ENCODE measurements at regions not wholly inside any gene's neighbourhood (a gene's known extent, or its start where the extent isn't known, plus 50 kb on each side); places are given as distances from the start of the nearest gene placed in this dataset.
"Not testable (repeated sequence)": the region's sequence is repeated elsewhere in the genome, so short reads cannot be mapped to it uniquely, and the experiment has no call there.

DNA sequence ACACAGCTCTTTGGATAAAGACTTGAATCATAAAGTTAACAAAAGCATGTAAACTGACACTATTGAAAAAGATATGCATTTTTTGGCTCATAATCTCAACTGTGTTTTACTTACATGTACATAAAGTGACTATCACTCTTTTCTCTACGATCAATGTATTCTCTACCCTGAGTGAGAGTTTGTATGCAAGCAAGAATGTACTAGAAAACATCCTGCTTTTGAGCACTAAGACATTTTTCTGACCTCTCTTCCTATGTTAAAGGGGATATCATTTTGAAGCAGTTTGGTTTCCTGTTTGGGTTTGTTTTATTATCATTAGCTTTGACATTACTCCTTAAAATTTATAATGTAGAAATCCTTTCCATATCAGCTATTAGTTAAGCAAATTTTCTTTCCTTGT, 910.8 kb downstream of the C6orf118 start:
- DNase-seq (ENCODE audit: extremely low read depth in 1 of 11, low read depth in 9 of 11, low spot score in 4 of 11) = no peak

DNA sequence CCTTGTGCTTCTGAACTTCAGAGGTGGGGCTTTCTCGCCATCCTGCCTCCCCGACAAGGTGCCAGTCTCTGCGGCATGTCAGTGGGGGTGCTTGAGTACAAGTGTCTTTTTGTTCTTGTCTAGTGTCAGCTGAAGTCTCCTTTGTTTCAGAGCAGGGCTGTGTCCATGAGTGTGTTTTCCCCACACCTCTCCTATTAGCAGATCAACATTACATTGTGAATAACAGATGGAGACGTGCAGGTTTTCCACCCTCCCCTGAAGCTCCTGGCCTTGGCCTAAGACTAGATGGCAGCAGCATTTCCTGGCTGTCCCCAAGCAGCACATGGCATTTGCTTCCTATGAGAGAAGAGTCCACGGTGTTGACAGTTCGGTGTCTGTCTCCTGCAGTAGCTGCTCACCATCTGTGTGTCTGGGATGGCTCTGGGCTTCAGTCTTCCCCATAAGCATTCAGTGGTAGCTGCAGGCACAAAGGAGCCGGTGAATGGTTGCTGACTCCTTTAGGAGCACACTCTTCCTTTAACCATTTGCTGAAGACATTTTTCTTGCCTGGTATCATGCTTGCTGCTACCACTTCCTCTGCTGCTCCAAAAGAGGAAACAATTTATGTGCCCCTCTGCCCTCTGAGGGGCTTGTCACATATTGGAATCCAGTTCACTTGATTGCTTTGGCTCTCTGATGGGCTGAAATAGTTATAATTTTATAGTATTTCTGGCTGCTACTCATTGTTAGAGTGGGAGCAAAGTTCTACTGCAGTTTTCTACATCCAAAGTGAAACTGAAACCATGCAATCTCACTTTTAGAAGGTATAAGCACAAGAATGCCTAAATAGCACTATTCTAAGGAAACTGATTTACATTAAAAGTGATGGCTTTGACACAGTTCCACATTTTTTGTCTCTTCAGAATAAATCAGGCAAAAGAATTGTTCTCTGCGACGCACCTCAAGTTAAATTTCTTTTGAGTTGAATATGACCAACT, 913.0 kb downstream of the C6orf118 start:
- DNase-seq (ENCODE audit: extremely low read depth in 1 of 11, low read depth in 9 of 11, low spot score in 4 of 11) = peak in 1 of 11 donors; percentile 20

- DNase-seq (ENCODE audit: extremely low read depth in 1 of 11, low read depth in 9 of 11, low spot score in 4 of 11) = no peak
Observed at GRCh38 chr6:164379795-164380194, 929.6 kb downstream of the C6orf118 start.

GRCh38 chr6:164378330-164378729, 931.1 kb downstream of the C6orf118 start:
- no peak for DNase-seq (ENCODE audit: extremely low read depth in 1 of 11, low read depth in 9 of 11, low spot score in 4 of 11)

DNA sequence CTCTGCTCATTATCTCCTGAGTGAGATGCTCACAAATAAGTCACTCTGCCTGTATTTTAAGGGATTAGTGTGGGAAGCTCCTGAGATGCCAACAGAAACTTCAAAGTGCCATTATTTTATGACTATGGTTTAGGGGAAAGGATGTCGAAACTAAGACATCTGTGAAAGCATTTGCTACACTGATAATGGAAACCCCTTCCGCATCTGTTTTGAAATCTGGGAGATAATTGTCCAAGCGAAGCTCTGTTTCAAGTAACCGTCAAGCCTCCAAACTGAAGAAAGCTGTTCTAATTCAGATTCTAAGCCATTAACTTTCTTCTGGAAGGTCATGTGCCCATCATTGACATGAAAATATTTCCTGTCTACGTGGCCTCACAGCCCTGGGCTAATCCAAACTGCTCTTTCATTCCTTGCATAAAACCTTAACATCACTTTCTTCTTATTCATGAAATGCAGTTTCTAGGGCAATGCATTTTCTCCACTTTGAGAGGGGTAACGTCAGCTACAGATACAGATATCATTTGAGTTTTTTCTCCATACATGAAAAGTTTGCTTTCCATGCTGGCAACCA, 932.0 kb downstream of the C6orf118 start:
- DNase-seq (ENCODE audit: extremely low read depth in 1 of 11, low read depth in 9 of 11, low spot score in 4 of 11) = no peak

- no peak for DNase-seq (ENCODE audit: extremely low read depth in 1 of 11, low read depth in 9 of 11, low spot score in 4 of 11)
Observed at GRCh38 chr6:164370773-164371172, 938.6 kb downstream of the C6orf118 start.

DNA sequence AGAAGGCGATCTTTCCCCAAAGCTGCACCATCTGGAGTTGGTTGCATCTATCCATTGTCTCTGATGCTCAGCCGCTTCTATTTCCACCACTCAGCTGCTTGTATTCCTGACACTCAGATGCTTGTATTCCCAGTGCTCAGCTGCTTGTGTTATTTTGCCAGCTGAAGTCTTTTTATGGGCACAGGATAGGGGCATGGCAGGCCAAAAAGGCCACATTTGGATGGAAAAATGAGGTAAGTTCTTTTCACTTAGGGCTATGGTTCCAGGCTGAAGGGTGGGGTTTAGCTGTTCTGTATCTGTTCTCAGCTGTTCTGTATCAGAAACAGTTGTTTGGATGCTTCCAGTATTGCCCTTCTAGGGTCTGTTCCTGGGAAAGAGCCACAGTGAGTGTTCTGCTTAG, 944.9 kb downstream of the QKI start:
- no peak for DNase-seq (ENCODE audit: extremely low read depth in 1 of 11, low read depth in 9 of 11, low spot score in 4 of 11)

- no peak for DNase-seq (ENCODE audit: extremely low read depth in 1 of 11, low read depth in 9 of 11, low spot score in 4 of 11)
Observed at GRCh38 chr6:164359036-164359435, 944.5 kb downstream of the QKI start.

- DNase-seq (ENCODE audit: extremely low read depth in 1 of 11, low read depth in 9 of 11, low spot score in 4 of 11) = no peak
Observed at GRCh38 chr6:164356814-164357213, 942.3 kb downstream of the QKI start.

- no peak for DNase-seq (ENCODE audit: extremely low read depth in 1 of 11, low read depth in 9 of 11, low spot score in 4 of 11)
Observed at GRCh38 chr6:164347455-164347854, 932.9 kb downstream of the QKI start.

DNA sequence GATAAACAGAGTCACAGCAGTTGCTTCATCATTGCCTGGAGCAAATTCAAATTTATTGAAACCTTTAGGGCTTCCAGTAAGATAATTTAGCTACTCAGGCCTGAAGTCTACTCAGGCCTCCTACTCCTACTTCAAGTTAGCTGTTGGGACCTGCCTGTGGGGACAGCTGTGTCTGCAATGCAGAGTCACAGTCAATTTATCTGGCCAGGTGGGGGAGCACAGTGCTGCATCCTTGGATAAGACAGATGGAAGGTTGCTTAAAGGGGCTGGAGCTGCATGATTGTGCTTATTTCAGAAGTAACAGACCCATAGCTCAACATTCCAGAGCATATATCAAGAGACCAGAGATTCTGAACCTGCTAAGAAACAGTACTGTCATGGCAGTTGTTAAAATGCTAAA, 932.1 kb downstream of the QKI start:
- no peak for DNase-seq (ENCODE audit: extremely low read depth in 1 of 11, low read depth in 9 of 11, low spot score in 4 of 11)

DNA sequence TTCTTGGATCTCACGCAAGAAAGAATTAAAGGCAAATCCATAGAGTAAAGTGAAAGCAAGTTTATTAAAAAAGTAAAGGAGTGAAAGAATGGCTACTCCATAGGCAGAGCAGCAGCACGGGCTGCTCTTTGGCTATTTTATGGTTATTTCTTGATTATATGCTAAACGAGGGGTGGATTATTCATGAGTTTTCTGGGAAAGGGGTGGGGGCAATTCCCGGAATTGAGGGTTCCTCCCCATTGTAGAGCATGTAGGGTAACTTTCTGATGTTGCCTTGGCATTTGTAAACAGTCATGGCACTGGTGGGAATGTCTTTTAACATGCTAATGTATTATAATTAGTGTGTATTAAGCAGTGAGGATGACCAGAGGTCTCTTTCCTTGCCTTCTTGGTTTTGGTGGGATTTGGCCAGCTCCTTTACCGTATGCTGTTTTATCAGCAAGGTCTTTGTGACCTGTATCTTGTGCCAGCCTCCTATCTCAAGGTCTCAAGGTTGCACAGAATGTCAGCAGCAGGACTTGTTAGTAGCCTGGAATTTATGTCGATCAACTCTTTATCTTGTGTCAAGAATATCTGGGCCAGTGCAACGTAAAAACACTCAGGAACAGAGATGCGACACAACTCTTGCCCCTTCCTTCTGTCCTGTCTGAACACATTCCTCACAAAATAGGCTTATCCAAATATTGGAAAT, 931.4 kb downstream of the QKI start:
- no peak for DNase-seq (ENCODE audit: extremely low read depth in 1 of 11, low read depth in 9 of 11, low spot score in 4 of 11)

- DNase-seq (ENCODE audit: extremely low read depth in 1 of 11, low read depth in 9 of 11, low spot score in 4 of 11) = no peak
Observed at GRCh38 chr6:164345327-164345726, 930.8 kb downstream of the QKI start.

DNA sequence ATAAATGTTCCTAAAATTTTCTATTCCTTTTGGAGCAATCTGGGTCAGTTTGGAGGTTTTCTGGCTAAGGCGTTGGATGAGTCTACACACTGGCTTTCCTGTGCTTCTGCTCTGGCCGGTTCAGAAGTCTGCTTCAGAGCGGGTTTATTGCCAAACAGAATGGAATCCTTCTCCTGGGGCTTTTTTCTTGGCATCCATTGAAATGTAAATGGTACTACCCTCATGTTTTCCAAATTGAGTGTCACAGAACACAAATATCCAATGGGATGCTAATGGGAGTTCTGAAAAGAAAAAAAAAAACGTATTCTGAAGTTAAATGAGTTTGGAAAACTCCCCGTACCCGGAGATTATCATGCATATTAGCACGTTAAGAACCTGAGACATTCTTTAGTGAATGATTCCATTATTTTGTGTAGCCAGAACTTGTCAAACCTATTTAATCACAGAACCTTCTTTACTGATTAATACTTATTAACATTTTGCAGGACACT, 930.3 kb downstream of the QKI start:
- DNase-seq (ENCODE audit: extremely low read depth in 1 of 11, low read depth in 9 of 11, low spot score in 4 of 11) = no peak

DNA sequence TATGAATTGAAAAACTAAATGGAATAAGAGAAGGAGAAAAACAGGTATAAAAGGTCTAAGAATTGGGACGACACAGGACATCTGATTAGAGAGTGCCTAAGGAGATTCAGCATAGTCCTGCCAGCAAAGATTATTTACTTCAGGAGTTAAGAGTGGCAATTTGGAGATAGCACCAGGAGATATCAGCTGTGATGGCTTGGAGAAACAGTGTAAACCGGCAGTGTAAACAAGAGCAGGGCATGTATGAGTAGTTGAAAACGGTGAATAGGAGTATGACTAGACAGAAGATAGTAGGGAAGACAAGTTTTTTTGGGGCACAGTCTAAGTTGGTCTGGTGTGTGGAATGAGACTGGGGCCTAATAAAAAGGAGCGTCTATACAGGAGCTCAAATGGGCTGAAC, 924.9 kb downstream of the QKI start:
- DNase-seq (ENCODE audit: extremely low read depth in 1 of 11, low read depth in 9 of 11, low spot score in 4 of 11) = not testable (repeated sequence)

DNA sequence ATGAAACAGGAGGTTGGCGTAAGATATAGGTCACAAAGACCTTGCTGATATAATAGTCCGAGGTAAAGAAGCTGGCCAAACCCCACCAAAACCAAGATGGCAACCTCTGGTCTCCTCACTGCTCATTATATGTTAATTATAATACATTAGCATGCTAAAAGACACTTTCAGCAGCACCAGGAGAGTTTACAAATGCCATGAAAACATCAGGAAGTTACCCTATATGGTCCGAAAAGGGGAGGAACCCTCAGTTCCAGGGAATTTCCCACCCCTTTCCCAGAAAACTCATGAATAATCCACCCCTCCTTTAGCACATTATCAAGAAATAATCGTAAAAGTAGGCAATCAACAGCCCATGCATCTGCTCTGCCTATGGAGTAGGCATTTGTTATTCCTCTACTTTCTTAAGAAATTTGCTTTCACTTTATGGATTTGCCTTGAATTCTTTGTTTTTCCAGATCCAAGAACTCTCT, 923.4 kb downstream of the QKI start:
- no peak for DNase-seq (ENCODE audit: extremely low read depth in 1 of 11, low read depth in 9 of 11, low spot score in 4 of 11)

DNA sequence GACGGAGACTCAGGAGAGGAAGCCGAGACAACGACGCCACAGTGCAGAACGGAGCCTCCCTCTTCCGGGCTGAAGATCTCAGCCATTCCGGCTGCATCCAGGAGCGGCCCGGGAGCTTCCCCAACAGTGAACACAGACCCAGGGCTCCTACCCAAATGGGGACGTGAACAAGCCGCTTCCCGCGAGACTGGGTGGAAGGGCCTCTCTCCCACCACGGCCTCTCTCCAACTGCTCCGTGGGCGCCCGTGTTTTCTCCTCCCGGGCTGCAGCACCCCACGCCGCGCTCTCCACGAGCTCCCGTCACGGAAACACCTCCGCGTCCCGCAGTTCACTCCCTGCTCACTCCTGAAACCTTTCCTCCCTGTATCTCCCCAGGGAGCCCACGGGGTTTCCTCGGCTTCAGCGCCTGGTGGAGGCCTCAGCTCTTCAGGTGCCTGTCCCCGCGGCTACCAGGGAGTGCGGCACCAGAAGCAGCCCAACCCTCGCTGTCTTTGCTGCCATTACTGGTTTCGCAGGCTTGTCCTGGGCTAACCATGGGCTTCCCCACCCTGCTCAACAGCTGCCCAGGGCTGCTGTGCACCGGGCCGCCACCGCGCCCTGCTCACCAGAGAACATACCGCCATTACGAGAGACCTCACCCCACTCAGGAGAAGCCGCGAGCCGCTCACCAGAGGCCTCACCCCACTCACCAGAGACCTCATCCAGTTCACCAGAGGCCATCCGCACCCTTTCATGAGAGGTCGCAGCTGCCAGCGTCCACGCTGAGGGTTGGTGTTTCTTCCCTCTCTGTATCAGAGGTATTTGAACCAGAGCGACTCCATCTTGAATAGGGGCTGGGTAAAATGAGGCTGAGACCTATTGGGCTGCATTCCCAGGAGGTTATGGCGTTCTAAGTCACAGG, 922.8 kb downstream of the QKI start:
- no peak for DNase-seq (ENCODE audit: extremely low read depth in 1 of 11, low read depth in 9 of 11, low spot score in 4 of 11)

GRCh38 chr6:164336455-164336854, 921.9 kb downstream of the QKI start:
- DNase-seq (ENCODE audit: extremely low read depth in 1 of 11, low read depth in 9 of 11, low spot score in 4 of 11) = no peak

DNA sequence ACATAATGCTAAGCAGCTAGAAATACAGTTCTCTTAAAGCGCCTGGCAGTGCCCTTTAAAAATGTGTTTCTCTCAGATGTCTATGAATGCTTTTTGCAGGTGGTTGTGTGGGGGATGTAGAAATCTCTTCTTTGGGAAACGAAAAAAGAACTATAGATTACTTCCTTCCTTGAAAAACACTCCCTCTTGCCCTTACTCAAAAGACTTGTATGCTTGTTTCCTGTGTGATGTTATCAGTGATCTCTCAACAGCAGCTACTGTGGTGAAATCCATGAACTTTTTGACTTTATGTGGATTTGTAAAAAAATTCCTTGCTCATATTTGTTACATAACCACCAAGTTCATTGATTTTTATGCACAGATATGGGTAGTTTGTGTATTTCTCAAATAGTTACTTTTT, 916.5 kb downstream of the QKI start:
- no peak for DNase-seq (ENCODE audit: extremely low read depth in 1 of 11, low read depth in 9 of 11, low spot score in 4 of 11)

All from renal cortex interstitium (tissue), 11 donors.